ENCODE measurements at regions not wholly inside any gene's neighbourhood (a gene's known extent, or its start where the extent isn't known, plus 50 kb on each side); places are given as distances from the start of the nearest gene placed in this dataset.

GRCh38 chr6:133637874-133638273 lies 251.0 kb upstream of the TCF21 start:
- TF ChIP-seq TOPORS (CRISPR knock-in tag; IDR thresholded peaks at IDR 0.05) (no peak), KMT2A (CRISPR knock-in tag; IDR thresholded peaks at IDR 0.05) (no peak), GTF3A (CRISPR knock-in tag; conservative IDR thresholded peaks at IDR 0.05) (no peak), TEAD3 (CRISPR knock-in tag; optimal IDR thresholded peaks at IDR 0.05; ENCODE audit: borderline replicate concordance) (no peak), ZFYVE20 (CRISPR knock-in tag; IDR thresholded peaks at IDR 0.05; ENCODE audit: borderline replicate concordance, low read depth) (no peak)
- Histone ChIP-seq H3K36me3 (replicated peaks in 1 of 2; ENCODE audit: control insufficient read depth in 1 of 2, insufficient read depth in 2 of 2, low read length in 2 of 2) (no peaks in the 10 kb centered on the region), H3K4me2 (ENCODE audit: low read depth, low read length) (no peak overlapping the region), H3K27me3 (ENCODE audit: control insufficient read depth in 1 of 2, insufficient read depth in 2 of 2, low read length in 2 of 2) (no peaks in the 10 kb centered on the region), H3K4me3 (replicated peaks in 1 of 3; ENCODE audit: insufficient read depth in 1 of 3, low read depth in 2 of 3, low read length in 3 of 3) (no peak overlapping the region), H3K27ac (ENCODE audit: extremely low read length, insufficient read depth, low read length) (no peak overlapping the region), H3K4me1 (ENCODE audit: insufficient read depth, low read length) (no peaks in the 10 kb centered on the region), H3K79me2 (ENCODE audit: insufficient read depth, low read length) (no peaks in the 10 kb centered on the region), H2AFZ (ENCODE audit: low read length) (no peak overlapping the region), H4K20me1 (ENCODE audit: insufficient read depth, low read length) (no peaks in the 10 kb centered on the region), H3K9ac (ENCODE audit: insufficient read depth, low read depth, low read length) (no peak overlapping the region), H3K9me3 (ENCODE audit: low read length) (no peaks in the 10 kb centered on the region)
- ChIA-PET POLR2A (no interaction called here), CTCF (ENCODE audit: low intra/inter-chr PET ratio, low total read pairs) (no interaction called here)
- no peak for ATAC-seq
- intact Hi-C loops (cut with micrococcal nuclease; ENCODE audit: unreplicated experiment): no loop called here
- DNase-seq (ENCODE audit: low spot score): no peak
- in situ Hi-C loops (cut with HindIII; ENCODE audit: extremely low pct_ligation_motif_present, low pct_unique_long_range_greater_than_20kb): no loop called here
- 24% methylated on average over 6 of the region's 6 CpGs for WGBS (ENCODE audit: low lambda C conversion rate)
- no TSS peak for BruUV-seq (replicated peaks)
- FAIRE-seq: no peak

- H3K4me3 ChIP-seq (replicated peaks in 1 of 3; ENCODE audit: insufficient read depth in 1 of 3, low read depth in 2 of 3, low read length in 3 of 3): no peak overlapping the region
- no peaks in the 10 kb centered on the region for H3K4me1 ChIP-seq (ENCODE audit: insufficient read depth, low read length)
- no peaks in the 10 kb centered on the region for H3K36me3 ChIP-seq (replicated peaks in 1 of 2; ENCODE audit: control insufficient read depth in 1 of 2, insufficient read depth in 2 of 2, low read length in 2 of 2)
- POLR2A ChIA-PET: no interaction called here
- H3K27ac ChIP-seq (ENCODE audit: extremely low read length, insufficient read depth, low read length): no peak overlapping the region
- no peaks in the 10 kb centered on the region for H4K20me1 ChIP-seq (ENCODE audit: insufficient read depth, low read length)
- CTCF ChIA-PET (ENCODE audit: low intra/inter-chr PET ratio, low total read pairs): no interaction called here
- no peak overlapping the region for H2AFZ ChIP-seq (ENCODE audit: low read length)
- no peak overlapping the region for H3K4me2 ChIP-seq (ENCODE audit: low read depth, low read length)
- no TSS peak for BruUV-seq (replicated peaks)
- 8% methylated on average over 5 of the region's 5 CpGs for WGBS (ENCODE audit: low lambda C conversion rate)
- intact Hi-C loops (cut with micrococcal nuclease; ENCODE audit: unreplicated experiment) (no loop called here), in situ Hi-C loops (cut with HindIII; ENCODE audit: extremely low pct_ligation_motif_present, low pct_unique_long_range_greater_than_20kb) (no loop called here)
- no peak for TF ChIP-seq XRCC5 (optimal IDR thresholded peaks at IDR 0.05; ENCODE audit: low read length)
- no peak for TF ChIP-seq ZNF512B (CRISPR knock-in tag; IDR thresholded peaks at IDR 0.05; ENCODE audit: borderline replicate concordance)
- no peak for TF ChIP-seq DNMT3B (CRISPR knock-in tag; conservative IDR thresholded peaks at IDR 0.05)
- no peaks in the 10 kb centered on the region for H3K79me2 ChIP-seq (ENCODE audit: insufficient read depth, low read length)
- FAIRE-seq (no peak), DNase-seq (ENCODE audit: low spot score) (no peak), ATAC-seq (no peak)
- H3K9ac ChIP-seq (ENCODE audit: insufficient read depth, low read depth, low read length): no peak overlapping the region
- H3K9me3 ChIP-seq (ENCODE audit: low read length): no peaks in the 10 kb centered on the region
- no peaks in the 10 kb centered on the region for H3K27me3 ChIP-seq (ENCODE audit: control insufficient read depth in 1 of 2, insufficient read depth in 2 of 2, low read length in 2 of 2)
These were observed 247.8 kb upstream of the TCF21 start for GRCh38 chr6:133641104-133641503.
